ENCODE measurements at regions not wholly inside any gene's neighbourhood (a gene's known extent, or its start where the extent isn't known, plus 50 kb on each side); places are given as distances from the start of the nearest gene placed in this dataset.

- H3K4me3 ChIP-seq (ENCODE audit: control insufficient read depth, low read depth, low read length): no peak overlapping the region
- no peak for TF ChIP-seq CTCF (conservative IDR thresholded peaks at IDR 0.05; ENCODE audit: control insufficient read depth, insufficient read depth, low read depth, low read length)
- no peak for DNase-seq (ENCODE audit: low read depth)
Measured at GRCh38 chr7:56538541-56539429, 422.6 kb upstream of the NUPR2 start.

GRCh38 chr7:56537952-56538351, 421.7 kb upstream of the NUPR2 start:
- DNase-seq (ENCODE audit: low read depth): no peak
- no peak overlapping the region for H3K4me3 ChIP-seq (ENCODE audit: control insufficient read depth, low read depth, low read length)
- no peak for TF ChIP-seq CTCF (conservative IDR thresholded peaks at IDR 0.05; ENCODE audit: control insufficient read depth, insufficient read depth, low read depth, low read length)

- DNase-seq (ENCODE audit: low read depth): no peak
- H3K4me3 ChIP-seq (ENCODE audit: control insufficient read depth, low read depth, low read length): no peak overlapping the region
- TF ChIP-seq CTCF (conservative IDR thresholded peaks at IDR 0.05; ENCODE audit: control insufficient read depth, insufficient read depth, low read depth, low read length): no peak
Measured at GRCh38 chr7:56537477-56537876, 421.3 kb upstream of the NUPR2 start.

GRCh38 chr7:56495165-56495564, 378.9 kb upstream of the NUPR2 start:
- no peak overlapping the region for H3K4me3 ChIP-seq (ENCODE audit: control insufficient read depth, low read depth, low read length)
- DNase-seq (ENCODE audit: low read depth): no peak
- TF ChIP-seq CTCF (conservative IDR thresholded peaks at IDR 0.05; ENCODE audit: control insufficient read depth, insufficient read depth, low read depth, low read length): no peak

- no peak for DNase-seq (ENCODE audit: low read depth)
- TF ChIP-seq CTCF (conservative IDR thresholded peaks at IDR 0.05; ENCODE audit: control insufficient read depth, insufficient read depth, low read depth, low read length): no peak
- H3K4me3 ChIP-seq (ENCODE audit: control insufficient read depth, low read depth, low read length): no peak overlapping the region
Measured at GRCh38 chr7:56493704-56494450, 377.7 kb upstream of the NUPR2 start.

- H3K4me3 ChIP-seq (ENCODE audit: control insufficient read depth, low read depth, low read length): no peak overlapping the region
- DNase-seq (ENCODE audit: low read depth): no peak
- no peak for TF ChIP-seq CTCF (conservative IDR thresholded peaks at IDR 0.05; ENCODE audit: control insufficient read depth, insufficient read depth, low read depth, low read length)
Measured at GRCh38 chr7:56493196-56493595, 377.0 kb upstream of the NUPR2 start.

Measured in fibroblast of mammary gland (primary cell).